Frontal cortex (tissue), 3 donors: ENCODE measurements at regions not wholly inside any gene's neighbourhood (a gene's known extent, or its start where the extent isn't known, plus 50 kb on each side); places are given as distances from the start of the nearest gene placed in this dataset.
"Not testable (repeated sequence)": the region's sequence is repeated elsewhere in the genome, so short reads cannot be mapped to it uniquely, and the experiment has no call there.

Source experiments
- DNase-seq, 2 donors: peaks; one replicate each; pipeline ENCODE4 v3.0.0; 2012; ENCODE audit warnings: low spot score in 2 of 2
- FAIRE-seq: peaks from 2 replicates; lab custom pipeline; 2012; peaks lifted over from hg19 to GRCh38; lab: Jason Lieb, UNC
- donor health status: control.
- donor health status: control.
- donor health status: control.

GRCh38 chr2:126239320-126239955 is 416.5 kb upstream of the GYPC start:
- DNase-seq = no peak
- FAIRE-seq = no peak

DNA sequence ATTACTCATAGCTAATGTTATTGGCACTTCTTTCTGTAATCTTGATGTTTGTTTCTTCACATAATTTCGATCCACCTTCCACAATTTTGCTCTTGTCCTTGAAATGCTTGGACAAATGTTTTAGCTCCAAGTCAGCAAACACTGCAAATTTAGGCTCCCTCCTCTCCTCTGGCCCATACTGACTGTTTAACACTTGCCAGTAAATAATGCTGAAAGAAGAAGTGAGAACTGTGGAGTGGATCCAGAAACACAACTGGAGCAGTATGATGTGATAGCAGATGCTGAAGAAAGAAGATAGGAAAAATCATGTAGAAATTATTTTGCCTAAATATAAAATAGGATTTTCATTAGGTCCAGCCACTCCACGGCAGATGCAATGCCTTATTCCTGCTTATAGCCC is 415.0 kb upstream of the GYPC start:
- no peak for DNase-seq
- no peak for FAIRE-seq

DNA sequence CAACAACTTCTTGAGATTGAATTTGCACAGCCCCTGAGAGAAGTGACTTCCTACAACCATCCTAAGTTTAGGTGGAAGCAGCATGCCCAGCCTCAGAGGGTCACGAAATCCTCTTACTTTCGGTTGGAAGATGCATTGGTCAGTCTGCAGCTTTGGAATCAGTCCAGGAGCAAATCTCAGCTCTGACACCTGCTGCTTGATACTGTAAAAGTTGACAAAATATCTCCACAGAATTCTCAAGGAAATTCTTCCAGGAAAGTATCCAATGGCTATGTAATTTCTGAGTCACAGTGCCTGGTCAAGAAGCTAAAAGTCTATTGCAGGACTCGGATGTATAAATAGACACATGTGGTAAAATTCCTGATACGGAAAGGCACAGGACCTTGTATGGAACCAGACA is 414.5 kb upstream of the GYPC start:
- DNase-seq (no peak), FAIRE-seq (no peak)

GRCh38 chr2:126244937-126245336 is 411.0 kb upstream of the GYPC start:
- FAIRE-seq = no peak
- no peak for DNase-seq

- no peak for FAIRE-seq
These were observed 402.3 kb upstream of the GYPC start for GRCh38 chr2:126253669-126254068.

GRCh38 chr2:126264625-126265024 is 391.3 kb upstream of the GYPC start:
- no peak for FAIRE-seq
- no peak for DNase-seq

More at GRCh38 chr2:126253669-126254068, 402.3 kb upstream of the GYPC start:
- DNase-seq = no peak

DNA sequence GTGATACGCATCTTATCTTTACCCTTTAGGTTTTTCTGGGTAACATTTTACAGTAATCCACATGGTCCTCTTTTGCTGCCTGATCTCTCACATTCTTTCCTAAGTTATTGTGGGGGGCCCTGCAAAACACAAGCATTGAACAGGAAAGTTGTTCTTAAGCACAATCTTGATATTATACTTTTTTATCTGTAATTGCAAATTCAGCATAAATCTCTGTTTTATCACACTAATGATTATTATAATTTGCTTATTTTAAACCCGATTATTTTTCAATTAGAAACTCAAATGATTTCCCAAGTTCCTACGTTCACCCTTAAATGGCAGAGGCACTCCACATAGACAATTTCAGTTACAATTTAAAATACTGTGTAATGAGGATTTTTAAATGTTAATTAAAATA is 386.0 kb upstream of the GYPC start:
- DNase-seq (no peak), FAIRE-seq (no peak)

DNA sequence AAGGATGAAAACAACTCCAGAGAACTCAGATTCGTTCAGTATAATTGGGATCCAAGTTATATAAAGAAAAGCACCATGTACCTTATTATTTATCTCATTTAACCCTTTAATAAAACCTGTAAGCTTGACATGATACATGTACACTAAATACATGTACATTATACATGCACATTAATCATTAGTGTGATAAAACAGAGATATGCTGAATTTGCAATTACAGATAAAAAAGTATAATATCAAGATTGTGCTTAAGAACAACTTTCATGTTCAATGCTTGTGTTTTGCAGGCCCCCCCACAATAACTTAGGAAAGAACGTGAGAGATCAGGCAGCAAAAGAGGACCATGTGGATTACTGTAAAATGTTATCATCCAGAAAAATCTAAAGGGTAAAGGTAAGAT is 385.4 kb upstream of the GYPC start:
- no peak for FAIRE-seq
- DNase-seq = no peak

- no peak for FAIRE-seq
- no peak for DNase-seq
These were observed 383.6 kb upstream of the GYPC start for GRCh38 chr2:126272401-126272800.

DNA sequence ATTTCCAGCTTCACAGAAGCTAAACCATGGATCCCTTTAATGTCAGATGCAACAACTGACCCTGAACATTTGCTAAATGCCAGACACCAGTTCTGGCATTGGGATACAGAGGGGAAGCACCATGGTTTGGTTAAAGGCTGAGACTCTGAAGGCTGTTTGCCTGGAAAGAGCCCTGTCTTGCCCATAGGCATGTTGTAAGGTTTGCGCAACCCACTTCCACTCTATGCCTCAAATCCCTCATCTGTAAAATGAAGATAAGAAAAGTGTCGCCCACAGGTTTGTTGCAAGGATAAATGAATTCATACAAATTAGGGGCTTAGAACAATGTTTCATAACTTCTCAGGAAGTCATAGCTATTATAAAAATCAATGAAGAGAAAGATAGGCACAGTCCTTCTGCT is 380.9 kb upstream of the GYPC start:
- DNase-seq (no peak), FAIRE-seq (no peak)

GRCh38 chr2:126276268-126276667 is 379.7 kb upstream of the GYPC start:
- not testable (repeated sequence) for FAIRE-seq, DNase-seq

GRCh38 chr2:126288362-126288761 is 367.6 kb upstream of the GYPC start:
- no peak for FAIRE-seq
- no peak for DNase-seq

- FAIRE-seq = not testable (repeated sequence)
These were observed 362.0 kb upstream of the GYPC start for GRCh38 chr2:126293962-126294361.

DNA sequence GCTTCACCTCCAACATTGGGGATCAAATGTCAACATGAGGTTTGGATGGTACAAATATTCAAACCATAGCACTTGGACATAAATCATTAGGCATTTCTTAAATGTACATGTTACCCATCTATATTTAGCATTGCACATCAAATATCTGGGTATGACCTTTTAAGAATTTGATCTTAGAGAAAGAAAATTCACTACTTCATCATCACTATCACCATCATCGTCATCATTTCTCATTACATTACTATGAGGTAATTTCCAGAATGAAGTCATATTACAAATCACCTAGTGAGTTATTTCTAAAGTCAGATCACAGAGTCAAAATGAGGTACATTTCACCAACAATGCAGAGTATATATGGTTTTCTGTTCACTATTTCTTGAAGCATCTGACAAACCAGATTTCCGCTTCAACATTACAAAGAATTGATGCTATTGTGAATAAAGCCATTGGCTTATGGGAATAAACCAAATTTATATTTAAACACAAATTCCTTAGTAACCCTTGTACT is 356.4 kb upstream of the GYPC start:
- DNase-seq = no peak
- FAIRE-seq = no peak

More at GRCh38 chr2:126293962-126294361, 362.0 kb upstream of the GYPC start:
- not testable (repeated sequence) for DNase-seq

GRCh38 chr2:126300348-126300747 is 355.6 kb upstream of the GYPC start:
- no peak for FAIRE-seq
- no peak for DNase-seq

DNA sequence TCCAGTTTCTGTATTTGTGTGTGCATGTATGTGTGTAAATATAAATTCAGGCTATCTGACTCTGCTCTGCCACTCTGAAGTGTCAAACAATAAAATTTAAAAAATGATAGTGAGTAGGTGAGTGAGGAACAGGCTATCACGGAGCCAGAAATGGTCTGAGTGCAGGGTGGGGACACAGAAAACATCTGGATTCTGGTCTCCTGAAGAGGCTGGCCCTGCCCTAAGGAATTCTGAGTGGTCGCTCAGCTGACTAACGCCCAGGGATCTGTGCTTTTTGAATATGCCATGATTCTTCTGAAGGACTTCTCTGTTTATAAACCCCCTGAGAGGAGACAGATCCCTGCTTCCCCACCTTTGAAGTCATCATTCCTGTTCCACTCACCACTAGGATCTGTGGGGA is 353.9 kb upstream of the GYPC start:
- DNase-seq (no peak), FAIRE-seq (no peak)

- FAIRE-seq (no peak), DNase-seq (no peak)
These were observed 352.8 kb upstream of the GYPC start for GRCh38 chr2:126303113-126303512.

GRCh38 chr2:126304154-126304553 is 351.8 kb upstream of the GYPC start:
- FAIRE-seq (no peak), DNase-seq (no peak)

- FAIRE-seq = no peak
- no peak for DNase-seq
These were observed 349.4 kb upstream of the GYPC start for GRCh38 chr2:126306539-126306938.

GRCh38 chr2:126307740-126308139 is 348.2 kb upstream of the GYPC start:
- no peak for FAIRE-seq
- DNase-seq = no peak

- DNase-seq (no peak), FAIRE-seq (peak; percentile 90)
These were observed 346.8 kb upstream of the GYPC start for GRCh38 chr2:126309185-126309584.

GRCh38 chr2:126312579-126312978 is 343.4 kb upstream of the GYPC start:
- FAIRE-seq (no peak), DNase-seq (no peak)
